Heart left ventricle (tissue), 16 donors: ENCODE measurements at regions not wholly inside any gene's neighbourhood (a gene's known extent, or its start where the extent isn't known, plus 50 kb on each side); places are given as distances from the start of the nearest gene placed in this dataset.

Experiments
- ATAC-seq, 4 donors: fragments of 200-7000 bp; cut with Tn5 transposase; one replicate each; pipeline ENCODE4 v1.9.1; 2020 to 2022; ENCODE audit warnings: moderate library complexity in 4 of 4, mild to moderate bottlenecking in 3 of 4, moderate number of reproducible peaks in 1 of 4
- DNase-seq, 5 donors: peaks; one replicate each; pipeline ENCODE4 v3.0.0-alpha.2; 2020
- H3K27ac ChIP-seq, 12 donors: fragments of 200-600 bp; sonication (generic) in 4 of 12; one replicate each; pipeline versions ENCODE4 v1.5.0 to v1.8.0; 2016 to 2022; ENCODE audit warnings: mild to moderate bottlenecking in 2 of 12
- H3K27me3 ChIP-seq, 9 donors: fragments of 200-600 bp; sonication (generic) in 2 of 9; one replicate each; pipeline versions ENCODE4 v1.5.1 to v1.8.0; 2016 to 2022; ENCODE audit warnings: mild to moderate bottlenecking in 3 of 9
- H3K36me3 ChIP-seq, 9 donors: fragments of 200-600 bp; sonication (generic) in 2 of 9; one replicate each; pipeline versions ENCODE4 v1.5.0 to v1.8.0; 2018 to 2022; ENCODE audit warnings: mild to moderate bottlenecking in 2 of 9
- H3K4me1 ChIP-seq, 12 donors: fragments of 200-600 bp; sonication (generic) in 4 of 12; one replicate each; pipeline versions ENCODE4 v1.5.0 to v1.8.0; 2016 to 2022; ENCODE audit warnings: mild to moderate bottlenecking in 3 of 12
- H3K4me3 ChIP-seq, 12 donors: fragments of 200-600 bp; sonication (generic) in 4 of 12; one replicate each; pipeline versions ENCODE4 v1.5.0 to v1.8.0; 2017 to 2022; ENCODE audit warnings: mild to moderate bottlenecking in 9 of 12, moderate library complexity in 4 of 12
- H3K9me3 ChIP-seq, 12 donors: fragments of 200-600 bp; sonication (generic) in 4 of 12; one replicate each; pipeline versions ENCODE4 v1.5.0 to v1.8.0; 2016 to 2022; ENCODE audit warnings: mild to moderate bottlenecking in 1 of 12
- CTCF ChIP-seq, 12 donors: fragments of 200-600 bp; sonication (generic) in 4 of 12; IDR thresholded peaks; one replicate each; pipeline versions ENCODE4 v1.5.0 to v1.8.0; 2018 to 2022; ENCODE audit warnings: antibody characterized with exemption in 12 of 12, mild to moderate bottlenecking in 5 of 12
- POLR2A ChIP-seq, 2 donors: fragments of 450-650 bp; IDR thresholded peaks; one replicate each; pipeline ENCODE4 v1.6.1; 2017; ENCODE audit warnings: antibody characterized with exemption in 2 of 2, mild to moderate bottlenecking in 2 of 2, moderate library complexity in 2 of 2
- WGBS, 4 donors: extraction: QIAGEN DNeasy Blood & Tissue Kit in 2 of 4; methylation state at CpG; one replicate each; pipeline versions ENCODE4 v1.1.5 to v1.1.7; 2013 to 2018; 5-methylcytosine and 5-hydroxymethylcytosine counted together
- intact Hi-C, 10 donors: fragments of 100-400 bp; cut with DNase I; formaldehyde crosslinking; loops; one replicate each; pipeline versions ENCODE4 v1.11.1 to v1.14.2; 2022
- donor health status: ischemic (EF 13 %, LVEDD 7.1; RV severe dilation, severe dysfunction).
- donor health status: healthy with polysubstance abuse.
- donor health status: DM: no; HTN: yes; CAD: no.
- donor health status: DM: no; HTN: no; CAD: no.
- donor health status: ischemic (EF 25% LVEDD 6.9; RV normal size, moderate dysfunction).
- donor health status: ischemic (EF 25% LVEDD 5.7; RV mildly dilated, moderate dysfunction).
- donor health status: healthy.
- donor health status: DM: yes; HTN: yes; CAD: no.
- donor health status: ischemic (EF 35%, LVEDD 5.7; RV mildly dilated, moderate dysfunction).
- donor health status: nonischemic (EF 11% LVEDD 7.7; RV severe dilation, severe dysfunction).
- donor health status: DM: yes; HTN: yes; CAD: no.
- donor health status: PGD.
- donor health status: ischemic (EF 29% LVEDD 5.4; RV normal size, mild dysfunction).
- donor health status: nonischemic (EF 23%, LVEDD 6.1; RV moderate dilation, normal function).

DNA sequence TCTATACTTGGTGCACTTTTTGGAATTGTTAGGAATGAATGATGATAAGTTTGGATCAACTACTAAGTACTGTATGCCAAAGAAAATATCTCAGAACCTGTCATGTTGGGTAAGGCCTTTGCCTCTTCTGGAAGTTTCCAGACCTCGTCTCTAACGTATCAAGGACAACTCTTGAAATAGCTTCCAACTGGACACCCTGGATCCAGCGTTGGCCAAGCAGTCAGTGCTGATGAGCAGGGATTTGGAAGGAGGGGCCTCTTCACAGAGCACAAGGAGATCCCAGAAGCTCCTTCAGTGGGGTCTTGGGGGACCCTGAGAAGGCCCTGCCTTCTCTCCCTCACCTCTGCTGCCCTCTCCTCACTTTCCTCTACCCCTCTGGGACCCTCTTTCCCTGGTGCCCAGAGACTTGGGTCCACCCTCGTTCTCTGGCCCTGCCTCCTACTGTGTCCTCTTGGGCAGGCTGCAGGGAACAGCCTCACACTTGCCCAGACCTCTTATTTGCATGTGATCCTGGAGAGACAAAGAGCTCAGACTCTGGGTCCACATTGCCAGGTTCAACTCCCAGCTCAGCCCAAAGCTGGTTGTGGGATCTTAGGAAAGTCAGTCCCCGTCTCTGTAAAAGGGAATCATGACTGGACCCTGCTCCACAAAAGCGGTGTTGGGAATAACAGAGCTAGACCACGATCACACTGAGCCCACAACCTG lies 145.8 kb downstream of the COL6A3 start:
- WGBS, 4 donors, result 78 to 85% (median 82%) methylated on average over 7 of the region's 7 CpGs
- H3K9me3 ChIP-seq, result no peaks in the 10 kb centered on the region
- peak overlapping the region in 4 of 12 donors; percentile 1 to 39 (median 23) for H3K27ac ChIP-seq
- TF ChIP-seq CTCF (IDR thresholded peaks at IDR 0.05), result no peak
- no peak for TF ChIP-seq POLR2A (IDR thresholded peaks at IDR 0.05)
- H3K4me1 ChIP-seq, result peaks cover 0 to 32% (median 0%) of the 10 kb centered on the region in 12 donors
- intact Hi-C loops, result no loop called here
- no peak for DNase-seq
- H3K27me3 ChIP-seq, result peaks cover 0 to 7% (median 0%) of the 10 kb centered on the region in 9 donors
- peak; percentile 23 to 69 (median 49) for ATAC-seq
- no peaks in the 10 kb centered on the region for H3K36me3 ChIP-seq
- H3K4me3 ChIP-seq, result no peak overlapping the region

DNA sequence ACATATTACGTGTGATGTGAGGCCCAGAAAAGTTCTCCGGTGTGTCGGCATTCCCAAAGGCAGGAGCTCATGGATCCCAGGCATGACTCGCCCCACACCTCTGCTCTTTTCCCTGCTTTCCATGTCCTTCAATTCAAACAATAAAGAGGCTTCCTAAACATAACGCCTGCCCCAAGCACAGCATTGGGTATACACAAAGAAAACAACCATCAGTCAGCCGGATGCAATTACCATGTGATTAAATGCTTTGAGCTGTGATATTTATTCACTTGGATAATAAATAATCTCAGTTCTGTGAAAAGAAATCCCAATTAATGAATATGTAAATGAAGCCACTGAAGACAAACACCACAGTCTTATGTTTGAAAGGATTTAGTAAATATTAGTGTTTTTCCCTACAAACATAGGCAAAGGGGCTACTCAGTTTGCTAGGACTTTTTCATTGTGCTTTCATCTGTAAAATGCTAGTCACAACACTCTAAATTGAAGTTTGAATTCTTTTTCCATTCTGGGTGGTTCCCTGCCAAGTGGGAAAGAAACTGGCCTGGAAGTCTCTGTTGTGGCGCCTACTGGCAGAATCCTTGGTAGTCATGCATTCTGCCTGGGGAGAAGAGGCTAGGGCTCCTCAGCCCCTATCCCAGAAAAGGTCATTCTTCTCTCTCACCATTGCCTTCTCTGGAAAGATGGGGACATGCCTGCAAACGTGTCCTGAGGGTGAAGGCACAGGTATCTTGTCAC lies 144.7 kb downstream of the COL6A3 start:
- Histone ChIP-seq H3K4me3 (no peak overlapping the region), H3K27ac (no peak overlapping the region), H3K4me1 (peaks cover 0 to 32% (median 0%) of the 10 kb centered on the region in 12 donors), H3K36me3 (no peaks in the 10 kb centered on the region), H3K9me3 (no peaks in the 10 kb centered on the region), H3K27me3 (peaks cover 0 to 7% (median 0%) of the 10 kb centered on the region in 9 donors)
- 95% methylated on average over 8 of the region's 8 CpGs for WGBS, 4 donors
- TF ChIP-seq CTCF (IDR thresholded peaks at IDR 0.05) (no peak), POLR2A (IDR thresholded peaks at IDR 0.05) (no peak)
- intact Hi-C loops, result no loop called here
- ATAC-seq, result no peak
- DNase-seq, result no peak

GRCh38 chr2:237270520-237270919 lies 143.4 kb downstream of the COL6A3 start:
- DNase-seq (no peak), ATAC-seq (peak in 1 of 4 donors; percentile 31)
- no peak for TF ChIP-seq CTCF (IDR thresholded peaks at IDR 0.05)
- intact Hi-C loops, result no loop called here
- H3K27me3 ChIP-seq, result peaks cover 0 to 7% (median 0%) of the 10 kb centered on the region in 9 donors
- no peaks in the 10 kb centered on the region for H3K36me3 ChIP-seq
- no peak overlapping the region for H3K4me3 ChIP-seq
- H3K9me3 ChIP-seq, result peaks cover 0 to 5% (median 0%) of the 10 kb centered on the region in 12 donors
- WGBS, 4 donors, result 71 to 76% (median 73%) methylated on average over 2 to 3 of the region's 3 CpGs
- peak overlapping the region in 1 of 12 donors; percentile 3 for H3K27ac ChIP-seq
- peaks cover 0 to 32% (median 0%) of the 10 kb centered on the region in 12 donors for H3K4me1 ChIP-seq
